HG03196 (cell line): ENCODE measurements at regions not wholly inside any gene's neighbourhood (a gene's known extent, or its start where the extent isn't known, plus 50 kb on each side); places are given as distances from the start of the nearest gene placed in this dataset.

ENCODE experiments used
- ATAC-seq: cut with Tn5 transposase; IDR thresholded peaks from one replicate; pipeline ENCODE4 v1.9.1; 2021; ENCODE audit not compliant: unreplicated experiment

DNA sequence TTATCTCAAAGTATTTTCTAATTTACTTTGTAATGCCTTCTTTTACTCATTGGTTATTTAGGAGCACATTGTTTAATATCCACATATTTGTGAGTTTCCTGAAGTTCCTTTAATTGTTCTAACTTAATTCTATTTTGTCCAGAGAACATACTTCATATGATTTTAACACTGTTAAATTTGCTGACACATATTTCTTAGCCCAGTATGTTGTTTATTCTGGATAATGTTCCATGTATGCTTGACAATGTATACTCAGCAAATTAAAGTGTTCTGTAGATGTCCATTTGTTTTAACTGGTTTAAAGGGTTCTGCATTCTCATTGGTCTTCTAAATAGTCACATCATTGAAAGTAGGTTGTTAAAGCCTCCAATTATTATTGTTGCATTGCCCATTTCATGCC, 643.7 kb upstream of the NR5A2 start:
- ATAC-seq: no peak

DNA sequence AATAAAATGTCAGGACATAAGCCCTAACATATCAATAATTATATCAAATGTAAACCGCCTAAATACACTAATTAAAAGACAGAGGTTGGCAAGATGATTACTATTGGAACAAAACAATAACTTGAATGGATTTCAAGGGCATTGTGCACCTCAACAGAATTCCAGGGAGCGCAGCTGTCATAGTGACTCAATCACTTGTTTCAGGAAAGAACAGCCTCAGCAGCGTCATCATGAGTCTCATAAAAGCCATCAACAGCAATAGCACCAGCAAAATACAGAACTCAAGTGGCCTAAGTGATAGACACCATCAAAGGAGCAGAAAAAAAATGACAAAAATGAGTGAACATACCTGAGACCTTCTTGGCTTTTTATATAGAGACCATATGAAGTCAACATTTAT, 632.7 kb upstream of the NR5A2 start:
- no peak for ATAC-seq

DNA sequence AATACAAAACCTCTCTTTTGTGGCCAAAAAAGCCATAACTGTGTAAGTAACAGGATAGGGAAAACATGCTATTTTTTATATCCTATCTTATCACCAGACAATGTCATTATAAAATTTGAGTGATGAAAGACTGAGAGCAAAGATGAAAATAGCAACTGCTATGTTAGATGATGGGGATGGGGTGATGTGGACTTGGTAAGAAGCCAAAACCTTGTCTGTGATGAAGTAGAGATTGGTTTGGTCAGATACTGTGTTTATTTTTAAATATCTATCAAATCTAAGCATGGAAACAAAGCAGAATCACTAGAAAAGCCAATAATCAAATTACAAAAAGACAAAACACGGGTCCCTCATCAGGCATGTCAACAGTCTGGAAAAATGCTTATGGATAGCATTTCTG, 631.1 kb upstream of the NR5A2 start:
- no peak for ATAC-seq

DNA sequence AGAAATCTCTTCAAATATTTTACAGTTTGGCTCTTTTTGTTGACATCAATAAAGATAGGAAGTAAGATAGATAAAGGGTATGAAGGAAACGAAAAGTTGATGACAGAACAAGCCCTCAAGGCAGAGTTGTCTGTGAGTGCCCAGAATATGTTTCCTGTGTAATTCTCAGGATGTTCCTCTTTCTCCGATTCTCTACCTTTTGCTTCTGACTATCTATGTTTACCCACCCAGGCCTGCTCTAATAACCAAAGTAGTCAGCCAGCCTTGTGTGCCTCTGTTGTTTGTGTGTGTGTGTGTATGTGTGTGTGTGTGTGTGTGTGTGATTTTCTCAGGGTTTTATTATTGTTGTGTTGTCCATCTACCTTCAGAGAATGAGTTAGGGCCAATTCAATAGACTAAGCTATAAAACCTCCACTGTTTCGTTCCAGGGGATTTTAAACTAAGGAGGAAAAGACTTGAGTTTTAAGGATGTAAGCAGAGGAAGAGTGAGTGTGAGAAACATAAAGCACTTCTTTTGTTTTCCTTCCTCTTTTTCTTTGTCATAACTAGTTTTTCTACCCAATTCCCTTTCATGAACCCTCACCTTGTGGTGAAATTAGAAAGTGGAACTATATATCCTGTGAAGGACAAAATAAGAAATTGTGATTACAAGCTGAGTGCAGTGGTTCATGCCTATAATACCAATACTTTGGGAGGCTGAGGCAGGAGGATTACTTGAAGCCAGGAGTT, 627.4 kb upstream of the NR5A2 start:
- peak; percentile 84 for ATAC-seq

DNA sequence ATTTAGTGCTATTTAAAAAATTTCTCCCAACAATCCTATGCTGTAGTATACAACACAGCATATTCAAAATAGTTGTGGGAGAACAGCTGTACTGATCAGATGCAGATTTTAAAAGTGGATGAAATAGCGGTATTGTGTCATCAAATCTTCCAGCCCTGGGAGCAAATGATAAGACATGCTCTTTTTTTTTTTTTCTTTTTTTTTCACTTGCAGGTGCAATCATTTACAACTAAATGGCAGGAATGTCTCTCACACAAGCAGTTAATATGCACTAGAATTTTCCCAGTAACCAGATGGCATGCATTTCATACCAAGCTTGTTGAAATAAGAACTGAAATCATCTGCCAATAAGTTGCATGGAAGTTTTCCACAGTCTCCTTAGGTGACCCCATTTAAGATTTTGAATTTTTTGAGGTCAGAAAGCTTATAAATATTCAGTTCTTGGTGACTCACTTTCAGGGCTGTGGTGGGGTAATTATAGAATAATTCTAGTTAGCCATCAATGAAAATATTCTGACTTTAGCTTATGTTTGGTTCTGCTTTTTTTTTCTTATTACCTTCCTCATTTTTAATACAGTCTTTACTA, 623.9 kb upstream of the NR5A2 start:
- no peak for ATAC-seq

DNA sequence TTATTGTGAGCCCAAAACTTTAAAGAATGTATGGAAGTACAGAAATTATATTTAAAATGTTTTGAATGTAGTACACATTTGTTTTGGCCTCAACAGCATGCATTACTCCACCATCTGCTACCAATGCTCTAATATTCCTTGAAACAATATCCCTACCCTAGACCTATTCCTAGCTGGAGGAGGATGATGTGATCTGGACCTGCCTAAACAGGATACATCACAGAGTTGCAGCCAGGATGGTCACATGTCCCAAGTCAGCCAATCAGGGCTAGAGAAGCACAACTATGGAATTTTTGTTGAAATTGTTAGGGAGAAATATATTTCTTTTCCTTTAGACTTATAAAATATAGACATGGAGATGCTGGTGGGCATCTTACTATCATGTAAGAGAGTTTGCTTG, 623.3 kb upstream of the NR5A2 start:
- no peak for ATAC-seq

DNA sequence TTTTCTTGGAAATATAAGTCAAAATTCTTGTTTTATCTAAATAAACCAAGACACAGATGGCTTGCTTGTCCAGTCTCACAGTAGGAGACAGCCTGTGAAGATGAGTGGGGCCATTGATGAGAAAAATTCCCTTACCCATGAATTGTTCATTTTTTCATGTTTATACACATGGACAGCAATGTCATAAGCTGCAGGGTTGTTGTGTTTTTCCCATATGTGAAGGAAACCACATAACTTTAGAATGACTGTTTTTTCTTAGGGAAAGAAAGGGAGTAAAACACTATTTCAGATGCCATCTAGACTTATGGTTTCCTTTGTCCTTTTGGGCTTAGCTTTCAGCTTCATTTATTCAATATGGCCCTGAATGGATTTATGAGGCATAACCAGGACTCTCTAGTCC, 622.5 kb upstream of the NR5A2 start:
- no peak for ATAC-seq

DNA sequence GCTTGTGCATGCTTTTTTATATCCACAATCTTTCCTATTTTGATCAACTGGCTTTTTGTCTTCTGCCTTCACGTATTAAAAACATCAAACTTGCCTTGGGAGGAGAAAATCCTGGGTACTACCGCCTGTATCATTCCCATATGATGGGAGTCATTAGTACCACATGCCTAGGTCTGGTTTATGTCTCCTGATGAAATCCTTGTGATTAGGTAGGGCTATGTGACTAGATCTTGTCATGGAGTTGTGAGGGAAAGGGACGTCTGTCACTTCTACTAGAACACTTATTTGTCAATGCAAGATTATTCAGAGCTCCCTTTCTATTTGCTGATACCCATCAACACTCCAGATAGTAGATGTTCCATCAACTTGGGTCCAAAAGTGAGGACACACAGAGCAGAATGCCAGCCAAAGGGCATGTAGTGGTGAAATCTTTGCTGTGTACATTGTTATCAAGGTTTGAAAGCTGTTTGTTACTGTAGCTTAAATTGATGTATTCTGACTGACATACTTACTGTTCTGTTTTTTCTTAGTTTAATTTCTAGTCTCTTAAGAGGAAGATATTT, 621.8 kb upstream of the NR5A2 start:
- no peak for ATAC-seq

DNA sequence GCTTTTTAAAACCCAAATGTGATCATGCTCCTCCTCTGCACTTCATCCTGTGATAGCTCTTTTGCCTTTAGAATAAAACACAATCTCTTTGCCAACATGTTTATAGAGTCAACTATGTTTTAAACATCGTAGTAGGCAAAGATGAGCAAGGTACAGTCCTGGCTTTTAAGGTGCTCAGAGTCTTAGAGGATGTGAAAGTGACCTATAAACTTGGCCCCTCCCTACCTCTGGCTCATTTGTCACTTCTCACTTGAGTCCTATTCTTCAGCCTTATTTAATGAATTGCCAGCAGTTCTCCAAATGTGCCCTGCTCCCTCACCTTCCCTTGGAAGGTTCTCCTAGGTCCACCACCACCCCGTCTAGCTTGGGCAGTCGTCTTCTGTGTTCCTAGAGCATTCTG, 617.0 kb upstream of the NR5A2 start:
- ATAC-seq: no peak

DNA sequence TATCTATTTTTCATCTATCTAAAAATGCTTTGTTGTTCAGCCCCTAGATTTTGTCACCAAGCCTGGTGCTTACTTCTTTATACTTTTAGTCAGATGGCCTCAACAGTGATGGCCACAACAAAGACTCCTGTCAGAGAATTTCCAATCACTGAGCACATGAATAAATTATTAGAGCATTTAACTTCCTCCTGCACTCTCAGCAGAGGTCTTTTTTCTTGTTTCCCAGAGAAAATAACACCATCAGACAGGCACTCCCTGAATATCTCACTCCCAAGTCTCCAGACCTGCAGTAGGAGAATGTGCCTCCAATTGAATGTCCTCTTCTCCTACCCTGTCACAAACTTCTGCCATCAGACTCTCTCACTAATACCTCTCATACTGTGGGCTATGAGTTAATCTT, 616.0 kb upstream of the NR5A2 start:
- no peak for ATAC-seq

DNA sequence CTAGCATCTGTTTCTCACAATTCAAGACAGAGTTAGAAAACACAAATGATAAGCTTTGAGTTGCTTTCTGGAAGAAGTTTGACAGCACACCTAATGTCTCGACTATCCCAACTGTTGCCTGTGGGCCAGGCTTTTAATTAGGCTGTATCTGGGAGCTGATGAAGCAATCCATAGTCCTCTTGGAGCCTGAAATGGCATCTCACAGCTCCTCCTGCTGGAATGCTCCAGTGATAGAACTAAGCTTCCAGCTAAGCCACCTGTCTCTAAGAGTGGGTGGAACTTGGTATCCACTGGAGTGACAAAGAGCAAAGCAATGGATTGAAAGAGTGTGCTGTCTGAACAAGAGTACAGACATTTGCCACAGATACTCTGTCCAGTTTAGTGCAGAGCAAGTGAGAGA, 605.3 kb upstream of the NR5A2 start:
- ATAC-seq: no peak

DNA sequence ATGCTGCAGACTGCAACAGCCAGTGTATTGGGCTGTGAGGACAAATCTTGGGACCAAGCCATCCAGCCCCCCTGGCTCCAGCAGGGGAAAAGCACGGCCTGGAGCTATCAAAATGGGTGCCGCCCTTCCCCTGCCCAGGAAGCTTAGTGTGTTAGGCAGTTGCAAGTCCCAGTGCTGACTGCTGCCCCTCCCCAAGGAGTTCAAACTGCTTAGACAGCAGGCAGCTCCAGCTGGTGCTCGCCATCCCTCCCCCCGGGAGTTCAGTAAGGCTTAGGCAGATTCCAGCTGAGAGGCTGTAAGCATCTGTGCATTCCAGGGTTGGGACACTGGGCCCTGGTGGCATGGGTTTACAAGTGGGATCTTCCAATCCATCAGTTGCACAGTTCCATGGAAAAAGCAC, 579.6 kb upstream of the NR5A2 start:
- no peak for ATAC-seq

DNA sequence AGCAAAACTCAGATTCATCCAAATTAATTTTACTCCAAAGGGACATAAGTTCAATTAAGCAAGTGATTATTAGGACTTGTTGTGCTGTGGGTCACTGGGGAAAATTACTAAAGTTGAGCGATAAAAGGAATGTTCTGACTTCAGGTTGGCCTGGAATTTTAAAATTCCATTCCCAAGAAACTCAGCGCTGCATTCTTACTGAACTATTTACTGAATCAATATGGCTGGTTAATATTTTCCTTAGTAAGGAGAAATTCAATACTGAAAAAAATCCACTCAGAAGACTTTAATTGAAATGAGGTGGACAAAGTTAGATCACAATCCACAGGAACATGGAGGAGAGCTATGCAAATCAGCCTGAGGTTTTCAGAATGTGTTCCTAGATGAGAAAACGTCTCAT, 578.9 kb upstream of the NR5A2 start:
- ATAC-seq: no peak

DNA sequence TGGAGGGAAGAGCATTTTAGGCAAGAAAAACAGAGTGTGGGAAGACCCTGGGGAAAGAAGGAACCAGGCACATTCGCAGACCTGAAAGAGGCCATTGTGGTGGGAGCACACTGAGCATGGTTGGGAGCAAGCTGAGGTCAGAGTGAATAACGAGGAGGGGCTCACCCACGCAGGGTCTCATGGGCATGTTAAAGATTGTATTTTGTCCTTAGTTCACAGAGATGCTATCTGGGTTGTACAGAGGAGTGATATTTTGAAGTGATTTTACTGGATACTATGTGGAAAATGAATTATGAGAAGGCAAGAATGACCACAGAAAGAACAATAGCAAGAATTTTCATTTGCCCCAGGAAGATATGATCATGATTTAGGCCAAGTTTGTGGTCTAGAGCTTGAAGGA, 578.3 kb upstream of the NR5A2 start:
- no peak for ATAC-seq

DNA sequence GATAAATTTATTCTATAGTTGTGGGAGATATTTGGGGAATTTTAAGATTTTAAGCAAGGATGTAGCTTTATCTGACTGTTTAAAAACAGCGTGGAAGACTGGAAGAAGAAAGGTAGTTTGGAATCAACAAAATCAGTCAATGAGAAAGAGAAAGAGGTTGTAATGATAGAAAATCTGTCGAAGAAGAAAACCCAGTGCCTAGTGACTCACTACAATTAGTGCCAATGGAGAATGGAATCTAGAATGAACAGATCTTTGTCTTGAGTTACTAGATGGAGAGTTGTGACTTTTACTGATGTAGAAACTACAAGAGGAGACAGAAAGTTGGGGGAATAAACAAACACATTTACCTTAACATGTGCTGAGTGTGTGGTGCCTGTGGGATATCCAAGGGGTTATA, 577.8 kb upstream of the NR5A2 start:
- ATAC-seq: no peak

DNA sequence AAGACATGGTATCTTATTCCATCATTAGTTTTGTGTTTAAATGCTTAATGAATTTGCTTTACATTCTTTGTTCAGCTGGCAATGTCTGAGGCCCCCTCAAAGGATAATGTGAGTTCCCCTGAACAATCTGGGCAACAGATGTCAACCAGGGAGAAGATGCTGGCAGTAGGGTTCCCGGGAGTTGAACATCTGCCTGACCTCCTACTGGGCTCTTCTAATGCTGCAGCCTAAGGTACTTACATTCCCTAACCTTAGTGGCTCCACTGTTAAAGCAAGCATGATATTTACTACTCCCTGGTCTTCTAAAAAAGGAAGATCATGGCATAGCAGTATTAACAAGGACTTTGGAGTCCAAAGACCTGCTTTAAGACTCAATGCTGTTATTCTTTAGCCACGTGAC, 574.9 kb upstream of the NR5A2 start:
- no peak for ATAC-seq

DNA sequence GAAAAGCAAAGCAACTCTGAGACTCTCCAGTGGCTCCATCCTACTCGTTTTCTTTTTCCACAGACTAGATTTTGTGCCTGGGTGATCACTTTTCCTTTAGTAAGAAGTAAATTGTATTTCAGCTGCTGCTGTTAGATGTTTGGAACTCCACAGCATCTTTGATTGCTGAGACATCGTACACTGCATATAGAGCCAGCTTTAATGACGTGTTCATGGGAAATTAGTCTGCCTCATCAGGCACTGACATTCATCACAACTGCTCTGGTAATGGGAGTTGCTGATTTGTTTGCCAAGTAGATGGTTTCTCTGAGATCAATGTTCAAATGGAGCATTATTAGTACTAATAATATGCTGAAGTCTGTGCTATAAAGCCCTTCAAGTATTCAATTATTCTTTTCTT, 573.8 kb upstream of the NR5A2 start:
- ATAC-seq: no peak

DNA sequence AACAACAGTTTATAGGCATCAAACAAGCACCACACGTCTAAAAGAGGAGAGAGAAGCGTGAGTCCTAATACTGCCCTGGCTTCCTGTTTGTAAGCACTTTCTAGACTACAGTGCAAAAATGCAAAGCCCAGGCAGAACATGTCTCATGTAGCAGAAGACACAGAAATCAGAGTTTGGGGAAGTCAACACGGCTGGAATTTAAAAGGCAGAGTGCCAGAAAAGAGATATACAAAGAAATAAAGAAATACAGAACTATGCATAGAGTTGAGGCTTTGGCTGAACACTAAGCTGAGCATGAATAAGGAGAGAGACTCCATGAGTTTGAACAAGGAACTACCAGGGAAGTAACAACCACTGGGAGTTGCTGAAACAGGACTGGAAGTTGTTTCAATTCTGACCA, 566.6 kb upstream of the NR5A2 start:
- no peak for ATAC-seq

DNA sequence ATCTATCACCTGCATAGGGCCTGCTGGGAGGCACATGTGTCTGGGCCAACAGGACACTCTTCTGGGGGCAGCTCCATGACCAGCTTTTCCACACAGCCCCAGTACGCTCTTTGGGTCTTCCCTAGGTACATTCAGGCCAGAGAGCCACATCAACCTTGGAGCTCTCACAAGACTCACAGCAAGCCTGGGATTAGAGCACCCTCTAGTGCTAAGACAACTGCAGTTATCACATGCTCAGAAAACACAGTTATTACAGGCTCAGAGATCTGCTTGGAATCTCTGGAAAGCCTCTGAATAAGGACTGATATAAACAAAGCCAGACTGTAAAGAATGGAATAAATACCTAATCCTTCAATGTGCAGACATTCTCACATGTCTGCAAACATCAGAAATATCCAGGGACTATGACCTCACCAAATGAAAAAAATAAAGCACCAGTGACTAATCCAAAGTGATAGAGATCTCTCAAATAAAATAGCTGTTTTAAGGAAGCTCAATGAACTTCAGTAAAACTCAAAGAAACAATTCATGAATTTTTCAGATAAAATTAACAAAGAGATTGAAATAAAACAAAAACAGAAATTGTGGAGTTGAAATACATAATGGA, 563.9 kb upstream of the NR5A2 start:
- ATAC-seq: no peak

DNA sequence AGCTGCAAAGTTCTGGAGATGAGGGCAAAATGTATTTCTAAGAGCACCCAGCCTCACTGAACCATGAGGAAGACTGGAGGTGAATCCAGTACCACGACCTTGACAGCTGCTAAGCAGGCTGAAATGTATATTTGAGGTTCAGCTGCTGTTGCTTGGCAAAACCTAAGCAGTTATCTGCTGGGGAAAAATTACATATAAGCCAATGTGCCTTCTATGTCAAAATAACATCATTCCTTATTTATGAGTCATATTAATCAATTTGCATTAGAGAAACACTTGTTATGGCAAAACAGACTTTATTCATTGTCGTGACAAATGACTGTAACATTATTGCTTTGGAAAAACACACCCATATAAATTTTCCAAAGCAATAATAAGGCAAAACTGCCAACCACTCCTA, 560.5 kb upstream of the NR5A2 start:
- ATAC-seq: no peak

DNA sequence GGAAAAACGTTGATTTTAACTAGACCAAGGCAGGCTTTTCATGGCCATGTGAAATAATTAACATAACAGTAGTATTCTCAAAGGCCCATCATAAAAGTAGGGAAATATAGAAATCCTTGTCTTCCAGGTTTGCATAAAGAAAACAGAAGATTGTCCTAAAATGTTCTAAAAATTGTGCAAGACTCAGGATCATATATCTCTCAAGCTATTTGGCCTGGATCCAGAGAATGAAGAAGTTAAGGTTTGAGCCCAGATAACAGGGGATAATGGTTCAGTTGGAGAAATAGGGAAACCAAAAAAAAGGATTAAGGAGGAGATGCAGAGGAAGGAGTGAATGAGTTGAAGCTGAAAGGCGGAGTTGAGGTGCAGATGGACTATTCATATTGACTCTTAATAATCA, 555.5 kb upstream of the NR5A2 start:
- ATAC-seq: no peak

DNA sequence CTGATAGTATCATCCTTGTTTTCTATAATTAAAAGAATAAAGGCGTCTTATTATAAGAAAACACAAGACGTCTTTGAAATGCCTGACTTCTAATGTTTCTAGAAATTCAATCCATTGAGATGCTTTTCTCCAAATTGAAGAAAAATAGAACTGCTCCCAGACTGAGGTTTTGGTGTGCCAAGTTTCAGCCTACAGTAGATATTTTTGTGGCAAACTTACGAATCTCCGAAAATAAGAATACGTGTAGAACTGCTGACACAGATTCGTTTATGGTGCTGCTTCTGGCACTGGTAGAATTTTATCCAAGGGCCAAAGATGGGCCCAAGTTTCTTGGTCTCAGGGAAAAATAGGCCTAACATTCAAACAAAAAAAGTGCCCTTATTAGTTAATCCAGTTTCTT, 554.5 kb upstream of the NR5A2 start:
- no peak for ATAC-seq

DNA sequence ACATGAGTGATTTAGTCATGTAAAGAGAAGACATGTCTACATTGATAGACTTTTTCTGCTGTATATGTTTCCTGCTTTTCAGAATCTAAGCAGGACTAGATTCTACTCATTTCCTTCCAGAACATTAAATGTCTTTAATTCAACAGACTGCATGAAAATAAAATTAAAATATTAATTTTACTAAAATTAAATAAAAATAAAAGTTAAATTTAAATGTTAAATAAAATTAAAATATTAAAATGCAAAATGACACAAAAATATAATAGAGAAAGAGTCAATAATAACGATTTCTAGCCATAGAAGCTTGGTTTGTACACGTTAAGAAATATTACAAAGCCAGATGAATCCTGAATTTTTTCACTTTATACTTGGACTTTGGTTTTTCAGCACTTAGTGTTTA, 552.8 kb upstream of the NR5A2 start:
- no peak for ATAC-seq
